ENCODE measurements at regions not wholly inside any gene's neighbourhood (a gene's known extent, or its start where the extent isn't known, plus 50 kb on each side); places are given as distances from the start of the nearest gene placed in this dataset.

- POLR2A ChIA-PET: no interaction called here
- DNase-seq (ENCODE audit: low read depth in 1 of 2, low spot score in 1 of 2): no peak
Observed at GRCh38 chr1:238401144-238401543, 510.4 kb upstream of the ZP4 start.

GRCh38 chr1:238399558-238399957, 508.8 kb upstream of the ZP4 start:
- Histone ChIP-seq H3K27ac (no peak overlapping the region), H3K4me2 (no peak overlapping the region), H3K9me3 (no peaks in the 10 kb centered on the region), H3K4me1 (no peaks in the 10 kb centered on the region), H3K4me3 (no peak overlapping the region)
- WGBS (ENCODE audit: missing lambda C conversion rate): 50% methylated on average over 4 of the region's 4 CpGs
- FAIRE-seq (no peak), ATAC-seq (peak in 1 of 2 experiments; percentile 28; a peak in 1 of 6 replicates), DNase-seq (ENCODE audit: low read depth in 1 of 2, low spot score in 1 of 2) (no peak)
- POLR2A ChIA-PET: no interaction called here
- CTCF ChIA-PET: interaction anchor here (1.1 kb wide), 1 partner anchor 45 kb away, joined by 3 read pairs; no protein-coding TSS in a partner anchor
- TF ChIP-seq MAFK (IDR thresholded peaks at IDR 0.05; ENCODE audit: partially characterized antibody) (no peak), NPAS2 (CRISPR knock-in tag; IDR thresholded peaks at IDR 0.05; ENCODE audit: borderline replicate concordance) (no peak), ZNF302 (CRISPR knock-in tag; IDR thresholded peaks at IDR 0.05) (no peak), BHLHE40 (IDR thresholded peaks at IDR 0.05; ENCODE audit: low read depth, low read length) (no peak), TP53 (CRISPR knock-in tag; IDR thresholded peaks at IDR 0.05) (no peak), MAZ (IDR thresholded peaks at IDR 0.05; ENCODE audit: borderline replicate concordance, low read depth, low read length) (no peak), HMGXB4 (CRISPR knock-in tag; IDR thresholded peaks at IDR 0.05; ENCODE audit: borderline replicate concordance) (no peak), ATOH8 (CRISPR knock-in tag; IDR thresholded peaks at IDR 0.05; ENCODE audit: low read depth) (no peak), TFCP2L1 (CRISPR knock-in tag; IDR thresholded peaks at IDR 0.05) (no peak), POLR2AphosphoS2 (conservative IDR thresholded peaks at IDR 0.05; ENCODE audit: low read length) (no peak), PHF8 (IDR thresholded peaks at IDR 0.05; ENCODE audit: borderline replicate concordance, low read depth) (no peak), USF2 (IDR thresholded peaks at IDR 0.05) (no peak)
- TF ChIP-seq, protein P1, sequence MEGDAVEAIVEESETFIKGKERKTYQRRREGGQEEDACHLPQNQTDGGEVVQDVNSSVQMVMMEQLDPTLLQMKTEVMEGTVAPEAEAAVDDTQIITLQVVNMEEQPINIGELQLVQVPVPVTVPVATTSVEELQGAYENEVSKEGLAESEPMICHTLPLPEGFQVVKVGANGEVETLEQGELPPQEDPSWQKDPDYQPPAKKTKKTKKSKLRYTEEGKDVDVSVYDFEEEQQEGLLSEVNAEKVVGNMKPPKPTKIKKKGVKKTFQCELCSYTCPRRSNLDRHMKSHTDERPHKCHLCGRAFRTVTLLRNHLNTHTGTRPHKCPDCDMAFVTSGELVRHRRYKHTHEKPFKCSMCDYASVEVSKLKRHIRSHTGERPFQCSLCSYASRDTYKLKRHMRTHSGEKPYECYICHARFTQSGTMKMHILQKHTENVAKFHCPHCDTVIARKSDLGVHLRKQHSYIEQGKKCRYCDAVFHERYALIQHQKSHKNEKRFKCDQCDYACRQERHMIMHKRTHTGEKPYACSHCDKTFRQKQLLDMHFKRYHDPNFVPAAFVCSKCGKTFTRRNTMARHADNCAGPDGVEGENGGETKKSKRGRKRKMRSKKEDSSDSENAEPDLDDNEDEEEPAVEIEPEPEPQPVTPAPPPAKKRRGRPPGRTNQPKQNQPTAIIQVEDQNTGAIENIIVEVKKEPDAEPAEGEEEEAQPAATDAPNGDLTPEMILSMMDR (IDR thresholded peaks at IDR 0.05): no peak
- TF ChIP-seq, protein P2, sequence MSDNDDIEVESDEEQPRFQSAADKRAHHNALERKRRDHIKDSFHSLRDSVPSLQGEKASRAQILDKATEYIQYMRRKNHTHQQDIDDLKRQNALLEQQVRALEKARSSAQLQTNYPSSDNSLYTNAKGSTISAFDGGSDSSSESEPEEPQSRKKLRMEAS (IDR thresholded peaks at IDR 0.05): no peak

More at GRCh38 chr1:238401144-238401543, 510.4 kb upstream of the ZP4 start:
- no peaks in the 10 kb centered on the region for H3K4me1 ChIP-seq
- H3K4me2 ChIP-seq: no peak overlapping the region
- CTCF ChIA-PET: no interaction called here
- H3K9me3 ChIP-seq: no peaks in the 10 kb centered on the region
- no peak overlapping the region for H3K27ac ChIP-seq
- FAIRE-seq (no peak), ATAC-seq (no peak)
- no peak for TF ChIP-seq RNF2 (IDR thresholded peaks at IDR 0.05; ENCODE audit: borderline replicate concordance, low read depth)
- no peak for TF ChIP-seq RCOR1 (IDR thresholded peaks at IDR 0.05; ENCODE audit: low read depth, low read length)
- no peak for TF ChIP-seq ZNF302 (CRISPR knock-in tag; IDR thresholded peaks at IDR 0.05)
- WGBS (ENCODE audit: missing lambda C conversion rate): 25% methylated on average over 4 of the region's 4 CpGs
- no peak overlapping the region for H3K4me3 ChIP-seq

- no peak for ATAC-seq
- DNase-seq (ENCODE audit: low read depth in 1 of 2, low spot score in 1 of 2): no peak
- no peak for FAIRE-seq
Observed at GRCh38 chr1:238396140-238396539, 505.4 kb upstream of the ZP4 start.

More at GRCh38 chr1:238396140-238396539, 505.4 kb upstream of the ZP4 start:
- 0 out of 3 replicates have a peak, but pooled peaks cover under 1% of the 10 kb centered on the region for H3K9me3 ChIP-seq
- H3K4me1 ChIP-seq: no peaks in the 10 kb centered on the region
- TF ChIP-seq NFE2L2 (conservative IDR thresholded peaks at IDR 0.05; ENCODE audit: low read length) (0 out of 2 replicates have a peak, but pooled peaks have one; percentile 9), RAD21 (conservative IDR thresholded peaks at IDR 0.05 in 1 of 2, IDR thresholded peaks at IDR 0.05 in 1 of 2) (no peak), MAFK (IDR thresholded peaks at IDR 0.05; ENCODE audit: partially characterized antibody) (peak; percentile 58), ESRRA (IDR thresholded peaks at IDR 0.05; ENCODE audit: borderline replicate concordance, low read length) (no peak)
- TF ChIP-seq, protein P2 (IDR thresholded peaks at IDR 0.05): no peak
- H3K4me2 ChIP-seq: no peak overlapping the region
- POLR2A ChIA-PET: no interaction called here
- H3K4me3 ChIP-seq: no peak overlapping the region
- H3K27ac ChIP-seq: no peak overlapping the region
- CTCF ChIA-PET: no interaction called here
